WTC11 (cell line): ENCODE measurements at regions not wholly inside any gene's neighbourhood (a gene's known extent, or its start where the extent isn't known, plus 50 kb on each side); places are given as distances from the start of the nearest gene placed in this dataset.
"Not testable (repeated sequence)": the region's sequence is repeated elsewhere in the genome, so short reads cannot be mapped to it uniquely, and the experiment has no call there.

Experiments
- ATF1 ChIP-seq: sonication (generic); formaldehyde crosslinking; IDR thresholded peaks from 2 replicates; pipeline ENCODE4 v1.8.1; 2023; ENCODE audit warnings: mild to moderate bottlenecking, moderate library complexity, missing genetic modification reagents
- ATF2 ChIP-seq: sonication (generic); formaldehyde crosslinking; IDR thresholded peaks from 2 replicates; pipeline ENCODE4 v1.8.1; 2022; ENCODE audit warnings: low read depth, missing genetic modification reagents, borderline replicate concordance
- CREM ChIP-seq: sonication (generic); formaldehyde crosslinking; IDR thresholded peaks from 2 replicates; pipeline ENCODE4 v1.8.1; 2022; ENCODE audit warnings: mild to moderate bottlenecking, missing genetic modification reagents, moderate library complexity
- E2F1 ChIP-seq: sonication (generic); formaldehyde crosslinking; IDR thresholded peaks from 2 replicates; pipeline ENCODE4 v1.8.0; 2022; ENCODE audit warnings: mild to moderate bottlenecking, missing genetic modification reagents
- E2F4 ChIP-seq: sonication (generic); formaldehyde crosslinking; IDR thresholded peaks from 2 replicates; pipeline ENCODE4 v1.8.1; 2022; ENCODE audit warnings: low read depth, mild to moderate bottlenecking, moderate library complexity, missing genetic modification reagents, borderline replicate concordance
- ELF4 ChIP-seq: sonication (generic); formaldehyde crosslinking; IDR thresholded peaks from 2 replicates; pipeline ENCODE4 v1.8.1; 2022; ENCODE audit warnings: low read depth, mild to moderate bottlenecking, moderate library complexity, missing genetic modification reagents
- ETV6 ChIP-seq: sonication (generic); formaldehyde crosslinking; IDR thresholded peaks from 2 replicates; pipeline ENCODE4 v1.8.1; 2022; ENCODE audit warnings: mild to moderate bottlenecking, missing genetic modification reagents
- NFYB ChIP-seq: sonication (generic); formaldehyde crosslinking; conservative IDR thresholded peaks from 2 replicates; pipeline ENCODE4 v1.8.0; 2022; ENCODE audit warnings: low read depth, missing genetic modification reagents
- SP1 ChIP-seq: sonication (generic); formaldehyde crosslinking; conservative IDR thresholded peaks from 2 replicates; pipeline ENCODE4 v1.8.1; 2022; ENCODE audit warnings: missing genetic modification reagents
- TCF7 ChIP-seq: sonication (generic); formaldehyde crosslinking; IDR thresholded peaks from 2 replicates; pipeline ENCODE4 v1.8.0; 2022; ENCODE audit warnings: mild to moderate bottlenecking, low read depth, missing genetic modification reagents, moderate library complexity
- ZMAT4 ChIP-seq: fragments of 250-450 bp; sonication (Bioruptor Pico); IDR thresholded peaks from 2 replicates; pipeline ENCODE4 v1.9.0; 2021; ENCODE audit warnings: mild to moderate bottlenecking
- TF ChIP-seq, protein P1 (sequence below): fragments of 200-600 bp; IDR thresholded peaks from 2 replicates; pipeline ENCODE4 v1.8.0; 2022; ENCODE audit warnings: antibody characterized with exemption
- TF ChIP-seq, protein P2 (sequence below): sonication (generic); formaldehyde crosslinking; IDR thresholded peaks from 2 replicates; pipeline ENCODE4 v1.8.0; 2023; ENCODE audit warnings: missing genetic modification reagents

- TF ChIP-seq, protein P1, sequence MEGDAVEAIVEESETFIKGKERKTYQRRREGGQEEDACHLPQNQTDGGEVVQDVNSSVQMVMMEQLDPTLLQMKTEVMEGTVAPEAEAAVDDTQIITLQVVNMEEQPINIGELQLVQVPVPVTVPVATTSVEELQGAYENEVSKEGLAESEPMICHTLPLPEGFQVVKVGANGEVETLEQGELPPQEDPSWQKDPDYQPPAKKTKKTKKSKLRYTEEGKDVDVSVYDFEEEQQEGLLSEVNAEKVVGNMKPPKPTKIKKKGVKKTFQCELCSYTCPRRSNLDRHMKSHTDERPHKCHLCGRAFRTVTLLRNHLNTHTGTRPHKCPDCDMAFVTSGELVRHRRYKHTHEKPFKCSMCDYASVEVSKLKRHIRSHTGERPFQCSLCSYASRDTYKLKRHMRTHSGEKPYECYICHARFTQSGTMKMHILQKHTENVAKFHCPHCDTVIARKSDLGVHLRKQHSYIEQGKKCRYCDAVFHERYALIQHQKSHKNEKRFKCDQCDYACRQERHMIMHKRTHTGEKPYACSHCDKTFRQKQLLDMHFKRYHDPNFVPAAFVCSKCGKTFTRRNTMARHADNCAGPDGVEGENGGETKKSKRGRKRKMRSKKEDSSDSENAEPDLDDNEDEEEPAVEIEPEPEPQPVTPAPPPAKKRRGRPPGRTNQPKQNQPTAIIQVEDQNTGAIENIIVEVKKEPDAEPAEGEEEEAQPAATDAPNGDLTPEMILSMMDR = not testable (repeated sequence)
- not testable (repeated sequence) for TF ChIP-seq ATF2, NFYB, TCF7, SP1, ATF1, ZMAT4, ELF4, E2F4, ETV6, CREM, E2F1 (CRISPR knock-in tag)
- TF ChIP-seq, protein P2, sequence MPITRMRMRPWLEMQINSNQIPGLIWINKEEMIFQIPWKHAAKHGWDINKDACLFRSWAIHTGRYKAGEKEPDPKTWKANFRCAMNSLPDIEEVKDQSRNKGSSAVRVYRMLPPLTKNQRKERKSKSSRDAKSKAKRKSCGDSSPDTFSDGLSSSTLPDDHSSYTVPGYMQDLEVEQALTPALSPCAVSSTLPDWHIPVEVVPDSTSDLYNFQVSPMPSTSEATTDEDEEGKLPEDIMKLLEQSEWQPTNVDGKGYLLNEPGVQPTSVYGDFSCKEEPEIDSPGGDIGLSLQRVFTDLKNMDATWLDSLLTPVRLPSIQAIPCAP (CRISPR knock-in tag) = not testable (repeated sequence)
Measured at GRCh38 chr15:30718038-30718643, 92.2 kb downstream of the ARHGAP11B start.
